Large intestine (tissue), 3 donors: ENCODE measurements at regions not wholly inside any gene's neighbourhood (a gene's known extent, or its start where the extent isn't known, plus 50 kb on each side); places are given as distances from the start of the nearest gene placed in this dataset.

ENCODE experiments used
- DNase-seq, 2 donors: peaks; one replicate each; pipeline versions ENCODE4 v3.0.0 to v3.0.0-alpha.2; 2013
- H3K27ac ChIP-seq: one replicate; pipeline ENCODE4 v1.5.1; 2013; ENCODE audit warnings: low read length
- H3K27me3 ChIP-seq: 2 replicates; pipeline ENCODE4 v1.6.1; 2013; ENCODE audit warnings: low read length; ENCODE audit not compliant: control insufficient read depth, insufficient read depth
- H3K36me3 ChIP-seq: 2 replicates; pipeline ENCODE4 v1.6.1; 2013; ENCODE audit warnings: low read length; ENCODE audit not compliant: control insufficient read depth, insufficient read depth
- H3K4me1 ChIP-seq: one replicate; pipeline ENCODE4 v1.6.1; 2013; ENCODE audit warnings: low read length; ENCODE audit not compliant: control insufficient read depth, insufficient read depth
- H3K4me3 ChIP-seq: one replicate; pipeline ENCODE4 v1.5.1; 2013; ENCODE audit warnings: low read length
- H3K9me3 ChIP-seq: one replicate; pipeline ENCODE4 v1.6.1; 2013; ENCODE audit warnings: mild to moderate bottlenecking, low read depth, low read length, moderate library complexity; ENCODE audit not compliant: control insufficient read depth
- WGBS: methylation state at CpG from one replicate; pipeline ENCODE4 v1.1.5; 2013; ENCODE audit warnings: low lambda C conversion rate; ENCODE audit not compliant: insufficient coverage; 5-methylcytosine and 5-hydroxymethylcytosine counted together

GRCh38 chr13:34419025-34419424 is 523.0 kb upstream of the NBEA start:
- DNase-seq: peak; percentile 8 to 25
- Histone ChIP-seq H3K27me3 (no peaks in the 10 kb centered on the region), H3K36me3 (no peaks in the 10 kb centered on the region), H3K4me3 (no peak overlapping the region), H3K27ac (no peak overlapping the region), H3K9me3 (no peaks in the 10 kb centered on the region), H3K4me1 (no peaks in the 10 kb centered on the region)
- no CpG with 5 or more reads among the region's 5 CpGs for WGBS

- DNase-seq: no peak
- H3K27ac ChIP-seq: no peak overlapping the region
- 100% methylated on average over 1 of the region's 6 CpGs for WGBS
- no peaks in the 10 kb centered on the region for H3K36me3 ChIP-seq
- no peaks in the 10 kb centered on the region for H3K27me3 ChIP-seq
- no peaks in the 10 kb centered on the region for H3K4me1 ChIP-seq
- no peaks in the 10 kb centered on the region for H3K9me3 ChIP-seq
- no peak overlapping the region for H3K4me3 ChIP-seq
These were observed 522.3 kb upstream of the NBEA start for GRCh38 chr13:34419755-34420154.

GRCh38 chr13:34420702-34421346 is 521.2 kb upstream of the NBEA start:
- no peak for DNase-seq
- Histone ChIP-seq H3K4me3 (no peak overlapping the region), H3K4me1 (no peaks in the 10 kb centered on the region), H3K27ac (no peak overlapping the region), H3K27me3 (no peaks in the 10 kb centered on the region), H3K9me3 (no peaks in the 10 kb centered on the region), H3K36me3 (no peaks in the 10 kb centered on the region)
- no CpG with 5 or more reads among the region's 3 CpGs for WGBS

- H3K27me3 ChIP-seq: no peaks in the 10 kb centered on the region
- no peak for DNase-seq
These were observed 520.7 kb upstream of the NBEA start for GRCh38 chr13:34421347-34421719.

GRCh38 chr13:34421858-34422475 is 520.1 kb upstream of the NBEA start:
- DNase-seq: no peak
- Histone ChIP-seq H3K9me3 (no peaks in the 10 kb centered on the region), H3K27me3 (no peaks in the 10 kb centered on the region), H3K27ac (no peak overlapping the region), H3K4me3 (no peak overlapping the region), H3K4me1 (no peaks in the 10 kb centered on the region), H3K36me3 (no peaks in the 10 kb centered on the region)
- WGBS: no CpG with 5 or more reads among the region's 4 CpGs

More at GRCh38 chr13:34421347-34421719, 520.7 kb upstream of the NBEA start:
- Histone ChIP-seq H3K4me3 (no peak overlapping the region), H3K9me3 (no peaks in the 10 kb centered on the region), H3K4me1 (no peaks in the 10 kb centered on the region), H3K36me3 (no peaks in the 10 kb centered on the region), H3K27ac (no peak overlapping the region)

- WGBS: no CpG with 5 or more reads among the region's 6 CpGs
- Histone ChIP-seq H3K36me3 (no peaks in the 10 kb centered on the region), H3K4me1 (no peaks in the 10 kb centered on the region), H3K27ac (no peak overlapping the region), H3K9me3 (no peaks in the 10 kb centered on the region), H3K27me3 (no peaks in the 10 kb centered on the region), H3K4me3 (no peak overlapping the region)
- DNase-seq: no peak
These were observed 519.1 kb upstream of the NBEA start for GRCh38 chr13:34422956-34423355.

GRCh38 chr13:34425327-34425949 is 516.6 kb upstream of the NBEA start:
- WGBS: 100% methylated on average over 1 of the region's 6 CpGs
- Histone ChIP-seq H3K4me1 (no peaks in the 10 kb centered on the region), H3K9me3 (no peaks in the 10 kb centered on the region), H3K27ac (no peak overlapping the region), H3K4me3 (no peak overlapping the region), H3K36me3 (no peaks in the 10 kb centered on the region), H3K27me3 (no peaks in the 10 kb centered on the region)
- no peak for DNase-seq

- Histone ChIP-seq H3K9me3 (no peaks in the 10 kb centered on the region), H3K36me3 (no peaks in the 10 kb centered on the region), H3K4me3 (no peak overlapping the region), H3K27me3 (no peaks in the 10 kb centered on the region), H3K27ac (no peak overlapping the region), H3K4me1 (no peaks in the 10 kb centered on the region)
- DNase-seq: no peak
- WGBS: no CpG with 5 or more reads among the region's 3 CpGs
These were observed 513.2 kb upstream of the NBEA start for GRCh38 chr13:34428911-34429310.

GRCh38 chr13:34430294-34430693 is 511.8 kb upstream of the NBEA start:
- H3K4me1 ChIP-seq: no peaks in the 10 kb centered on the region
- WGBS: 80% methylated on average over 1 of the region's 2 CpGs
- no peak overlapping the region for H3K4me3 ChIP-seq
- no peak overlapping the region for H3K27ac ChIP-seq
- H3K36me3 ChIP-seq: no peaks in the 10 kb centered on the region
- no peaks in the 10 kb centered on the region for H3K27me3 ChIP-seq
- no peak for DNase-seq
- H3K9me3 ChIP-seq: no peaks in the 10 kb centered on the region

- H3K27ac ChIP-seq: no peak overlapping the region
- H3K9me3 ChIP-seq: no peaks in the 10 kb centered on the region
- H3K4me1 ChIP-seq: no peaks in the 10 kb centered on the region
- WGBS: 86% methylated on average over 1 of the region's 2 CpGs
- H3K4me3 ChIP-seq: no peak overlapping the region
- no peaks in the 10 kb centered on the region for H3K36me3 ChIP-seq
- no peaks in the 10 kb centered on the region for H3K27me3 ChIP-seq
- DNase-seq: no peak
These were observed 510.1 kb upstream of the NBEA start for GRCh38 chr13:34431827-34432581.
